ENCODE measurements at regions not wholly inside any gene's neighbourhood (a gene's known extent, or its start where the extent isn't known, plus 50 kb on each side); places are given as distances from the start of the nearest gene placed in this dataset.

DNA sequence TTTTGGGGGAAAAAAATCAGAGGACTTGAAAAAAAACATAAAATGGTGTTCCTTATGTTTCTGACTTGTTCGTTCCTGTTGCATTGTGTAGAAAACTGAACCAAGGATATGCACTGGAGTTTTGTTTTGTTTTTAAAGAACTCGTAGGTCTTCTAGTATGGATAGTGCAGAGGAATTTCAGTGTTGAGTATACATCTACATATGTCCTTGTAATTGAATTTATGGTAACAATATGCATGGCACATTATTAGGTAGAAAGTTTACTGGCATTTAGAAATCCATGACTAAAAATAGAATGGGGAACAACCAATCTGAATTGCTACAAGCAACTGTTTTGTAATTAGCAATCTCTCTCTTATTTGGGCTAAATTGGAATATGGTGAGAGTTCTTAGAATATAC, 188.3 kb upstream of the ZRANB2 start:
- Mint-ChIP-seq H3K27ac (ENCODE audit: unreplicated experiment) (no peak overlapping the region), H3K4me1 (ENCODE audit: low read depth, unreplicated experiment) (peaks cover 45% of the 10 kb centered on the region), H3K36me3 (ENCODE audit: unreplicated experiment) (no peaks in the 10 kb centered on the region), H3K9me3 (ENCODE audit: unreplicated experiment) (peaks cover 3% of the 10 kb centered on the region), H3K4me3 (ENCODE audit: unreplicated experiment) (no peak overlapping the region), H3K27me3 (ENCODE audit: unreplicated experiment) (no peaks in the 10 kb centered on the region)
- DNase-seq: no peak
- TF ChIP-seq CTCF (IDR thresholded peaks at IDR 0.05; ENCODE audit: partially characterized antibody, unreplicated experiment): no peak

- DNase-seq: no peak
- no peaks in the 10 kb centered on the region for H3K36me3 Mint-ChIP-seq (ENCODE audit: unreplicated experiment)
- H3K4me3 Mint-ChIP-seq (ENCODE audit: unreplicated experiment): no peak overlapping the region
- H3K9me3 Mint-ChIP-seq (ENCODE audit: unreplicated experiment): peaks cover 3% of the 10 kb centered on the region
- H3K4me1 Mint-ChIP-seq (ENCODE audit: low read depth, unreplicated experiment): peaks cover 35% of the 10 kb centered on the region
- TF ChIP-seq CTCF (IDR thresholded peaks at IDR 0.05; ENCODE audit: partially characterized antibody, unreplicated experiment): no peak
- H3K27me3 Mint-ChIP-seq (ENCODE audit: unreplicated experiment): no peaks in the 10 kb centered on the region
- H3K27ac Mint-ChIP-seq (ENCODE audit: unreplicated experiment): no peak overlapping the region
Observed at GRCh38 chr1:71267220-71267619, 186.4 kb upstream of the ZRANB2 start.

DNA sequence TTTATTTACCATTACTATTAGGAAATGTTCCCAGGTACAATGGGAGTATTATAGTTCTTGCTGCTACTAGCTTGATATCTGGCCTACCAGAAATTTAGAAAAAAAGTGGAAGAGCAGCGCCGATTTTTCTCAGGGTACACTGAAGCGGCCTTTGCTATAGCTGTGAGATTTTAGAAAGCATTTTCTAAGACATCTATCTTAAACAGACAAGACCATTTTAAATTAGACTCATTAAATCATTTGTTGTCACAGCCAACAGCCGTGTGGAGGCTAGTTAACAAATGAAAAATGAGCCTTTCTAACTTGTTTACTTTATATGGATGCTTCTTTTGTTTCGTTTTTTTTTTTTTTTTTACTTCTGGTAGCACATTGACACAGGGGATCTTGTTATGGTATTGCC, 183.2 kb upstream of the ZRANB2 start:
- H3K27ac Mint-ChIP-seq (ENCODE audit: unreplicated experiment): no peak overlapping the region
- H3K9me3 Mint-ChIP-seq (ENCODE audit: unreplicated experiment): no peaks in the 10 kb centered on the region
- no peak overlapping the region for H3K4me3 Mint-ChIP-seq (ENCODE audit: unreplicated experiment)
- no peak for TF ChIP-seq CTCF (IDR thresholded peaks at IDR 0.05; ENCODE audit: partially characterized antibody, unreplicated experiment)
- H3K4me1 Mint-ChIP-seq (ENCODE audit: low read depth, unreplicated experiment): peaks cover 14% of the 10 kb centered on the region
- H3K36me3 Mint-ChIP-seq (ENCODE audit: unreplicated experiment): no peaks in the 10 kb centered on the region
- H3K27me3 Mint-ChIP-seq (ENCODE audit: unreplicated experiment): no peaks in the 10 kb centered on the region
- DNase-seq: no peak

- Mint-ChIP-seq H3K4me3 (ENCODE audit: unreplicated experiment) (no peak overlapping the region), H3K27me3 (ENCODE audit: unreplicated experiment) (no peaks in the 10 kb centered on the region), H3K4me1 (ENCODE audit: low read depth, unreplicated experiment) (peaks cover 5% of the 10 kb centered on the region), H3K36me3 (ENCODE audit: unreplicated experiment) (no peaks in the 10 kb centered on the region), H3K9me3 (ENCODE audit: unreplicated experiment) (no peaks in the 10 kb centered on the region), H3K27ac (ENCODE audit: unreplicated experiment) (no peak overlapping the region)
- no peak for TF ChIP-seq CTCF (IDR thresholded peaks at IDR 0.05; ENCODE audit: partially characterized antibody, unreplicated experiment)
- no peak for DNase-seq
Observed at GRCh38 chr1:71262970-71263369, 182.1 kb upstream of the ZRANB2 start.

GRCh38 chr1:71252900-71253299, 172.1 kb upstream of the ZRANB2 start:
- Mint-ChIP-seq H3K36me3 (ENCODE audit: unreplicated experiment) (no peaks in the 10 kb centered on the region), H3K4me1 (ENCODE audit: low read depth, unreplicated experiment) (peaks cover 7% of the 10 kb centered on the region), H3K9me3 (ENCODE audit: unreplicated experiment) (no peaks in the 10 kb centered on the region), H3K4me3 (ENCODE audit: unreplicated experiment) (no peak overlapping the region), H3K27ac (ENCODE audit: unreplicated experiment) (no peak overlapping the region), H3K27me3 (ENCODE audit: unreplicated experiment) (peaks cover 1% of the 10 kb centered on the region)
- no peak for TF ChIP-seq CTCF (IDR thresholded peaks at IDR 0.05; ENCODE audit: partially characterized antibody, unreplicated experiment)
- no peak for DNase-seq

All from glutamatergic neuron (in vitro differentiated cells).